GM18909 (cell line): ENCODE measurements at regions not wholly inside any gene's neighbourhood (a gene's known extent, or its start where the extent isn't known, plus 50 kb on each side); places are given as distances from the start of the nearest gene placed in this dataset.

ENCODE experiments used
- ATAC-seq: cut with Tn5 transposase; IDR thresholded peaks from one replicate; pipeline ENCODE4 v1.9.1; 2021; ENCODE audit warnings: mild to moderate bottlenecking; ENCODE audit not compliant: unreplicated experiment, poor library complexity

GRCh38 chr3:62970648-62971047 is 95.4 kb upstream of the CADPS start:
- ATAC-seq: no peak

GRCh38 chr3:62975566-62975965 is 100.3 kb upstream of the CADPS start:
- ATAC-seq: no peak

- ATAC-seq: no peak
Measured at GRCh38 chr3:62981962-62982361, 106.7 kb upstream of the CADPS start.

GRCh38 chr3:62982795-62983455 is 107.7 kb upstream of the CADPS start:
- no peak for ATAC-seq

GRCh38 chr3:62986061-62986460 is 110.8 kb upstream of the CADPS start:
- no peak for ATAC-seq

DNA sequence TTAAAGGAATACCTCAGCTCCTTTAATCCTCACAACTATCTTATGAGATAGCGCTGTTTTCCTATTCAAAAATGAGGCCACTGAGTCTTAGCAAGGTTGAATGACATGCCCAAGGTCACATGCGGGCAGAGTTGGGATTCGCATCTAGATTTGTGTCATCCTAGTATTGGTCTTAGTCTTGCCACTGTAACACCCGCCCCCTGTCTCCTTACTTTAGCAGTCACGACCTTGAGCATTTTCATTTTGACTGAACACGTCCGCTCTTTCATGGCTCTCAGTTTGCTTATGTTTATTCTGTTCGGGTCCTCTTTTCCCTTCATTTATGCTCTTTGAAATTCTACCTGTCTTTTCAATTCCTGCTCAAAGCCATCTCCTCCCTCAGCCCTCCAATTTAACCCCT is 112.5 kb upstream of the CADPS start:
- no peak for ATAC-seq

DNA sequence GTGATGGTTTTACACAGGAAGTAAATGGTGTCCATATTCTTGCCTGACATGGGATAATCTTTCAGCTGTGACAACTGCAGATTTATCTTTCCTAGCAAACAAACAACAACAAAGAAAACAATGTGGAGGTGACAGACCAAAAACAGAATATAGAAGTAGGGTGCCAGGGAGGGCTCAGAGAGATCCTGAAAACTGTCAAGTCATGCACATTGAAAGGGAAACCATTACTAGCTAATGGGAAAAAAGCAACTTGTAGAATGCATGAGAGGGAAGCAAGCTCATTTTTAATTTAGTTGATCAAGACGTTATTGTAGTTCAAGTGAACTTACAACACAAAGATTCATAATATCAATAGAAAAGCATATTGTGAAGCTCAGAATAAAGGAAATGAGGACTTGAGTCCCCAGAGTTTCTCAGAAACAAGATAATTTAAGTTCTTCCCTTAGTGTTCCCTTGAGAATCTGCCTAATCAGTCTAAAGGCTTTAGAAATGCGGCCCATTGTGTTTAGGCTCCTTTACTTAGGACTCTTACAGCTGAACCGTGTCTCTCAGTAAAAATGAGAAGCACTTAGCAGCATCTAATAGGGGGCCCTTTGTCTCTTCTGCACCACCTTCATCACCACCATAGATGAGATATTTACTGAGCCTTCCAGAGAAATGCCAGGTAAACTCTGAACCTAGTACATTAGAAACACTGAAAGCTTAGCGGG is 115.6 kb upstream of the CADPS start:
- no peak for ATAC-seq

DNA sequence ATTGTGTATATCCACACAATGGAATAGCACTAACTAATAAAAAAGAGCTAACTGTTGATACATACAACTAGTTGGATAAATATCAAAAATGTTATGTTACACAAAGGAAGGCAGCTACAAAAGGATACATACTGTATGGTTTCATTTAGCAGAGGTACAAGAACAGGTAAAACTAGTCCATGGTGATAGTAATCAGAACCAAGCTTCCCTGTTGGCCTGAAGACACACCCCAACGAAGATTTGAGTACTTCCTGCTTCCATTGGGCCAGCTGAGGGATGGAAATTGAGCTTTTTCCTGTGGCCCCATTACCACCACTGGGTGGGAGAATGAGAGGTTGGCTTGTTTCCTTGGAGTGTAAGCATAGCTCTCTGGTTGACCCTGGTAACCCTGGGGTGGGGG is 117.3 kb upstream of the CADPS start:
- no peak for ATAC-seq

DNA sequence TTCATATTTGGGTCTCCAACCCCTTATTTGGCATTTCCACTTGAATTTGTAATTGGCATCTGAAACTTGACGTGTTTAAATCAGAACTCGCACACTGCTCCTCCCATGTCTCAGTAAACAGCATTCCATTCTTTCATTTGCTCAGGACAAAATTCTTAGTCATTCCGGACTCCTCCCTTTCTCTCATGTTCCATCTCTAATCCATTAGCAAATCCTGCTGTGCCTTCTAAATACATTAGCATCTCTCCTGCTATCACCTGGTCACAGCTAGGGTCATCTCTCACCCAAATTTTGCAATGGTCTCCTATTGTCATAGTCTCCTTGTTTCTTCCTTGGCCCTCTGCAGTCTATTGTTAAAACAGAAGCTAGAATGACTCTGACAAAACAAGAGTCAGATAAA is 119.9 kb upstream of the CADPS start:
- no peak for ATAC-seq

- no peak for ATAC-seq
Measured at GRCh38 chr3:62995530-62995929, 120.3 kb upstream of the CADPS start.

DNA sequence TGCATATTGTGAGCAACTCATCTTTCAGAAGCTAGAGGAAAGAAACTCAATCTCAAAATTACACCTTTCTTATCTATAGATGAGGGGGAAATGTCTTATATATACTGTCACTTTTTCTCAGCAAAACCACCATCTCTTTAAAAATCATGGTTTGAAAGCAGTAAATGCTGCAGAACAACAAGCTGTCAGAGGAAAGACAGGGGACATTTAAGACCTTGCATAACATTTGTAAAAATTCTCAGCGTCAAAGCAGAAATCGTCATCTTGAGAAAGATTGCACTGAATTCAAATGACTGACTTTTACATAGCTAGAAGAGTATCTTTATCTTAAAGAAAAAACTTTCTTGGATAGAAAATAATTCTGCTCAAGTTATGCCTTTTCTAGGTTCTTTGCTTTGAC is 122.2 kb upstream of the CADPS start:
- no peak for ATAC-seq

GRCh38 chr3:62999158-62999557 is 123.9 kb upstream of the CADPS start:
- ATAC-seq: no peak

DNA sequence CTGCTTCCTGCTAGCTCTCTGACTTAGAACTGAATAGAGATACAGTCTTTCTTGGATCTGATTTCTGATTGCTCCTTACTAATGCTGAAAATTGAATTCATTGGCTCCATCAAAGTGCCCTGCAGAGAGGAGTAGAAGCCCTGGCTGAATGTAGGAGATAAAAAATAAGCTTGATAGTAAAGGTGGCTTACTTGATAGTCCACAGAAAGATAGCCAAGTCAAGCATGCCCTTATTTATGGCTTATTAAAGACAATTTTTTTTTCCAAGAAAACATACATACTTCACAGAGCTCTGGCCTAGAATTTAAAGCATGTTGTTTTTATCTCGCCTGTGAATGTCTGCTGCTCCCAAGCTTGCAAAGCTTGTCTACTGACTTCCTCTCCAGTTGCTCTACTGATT is 124.6 kb upstream of the CADPS start:
- ATAC-seq: no peak

DNA sequence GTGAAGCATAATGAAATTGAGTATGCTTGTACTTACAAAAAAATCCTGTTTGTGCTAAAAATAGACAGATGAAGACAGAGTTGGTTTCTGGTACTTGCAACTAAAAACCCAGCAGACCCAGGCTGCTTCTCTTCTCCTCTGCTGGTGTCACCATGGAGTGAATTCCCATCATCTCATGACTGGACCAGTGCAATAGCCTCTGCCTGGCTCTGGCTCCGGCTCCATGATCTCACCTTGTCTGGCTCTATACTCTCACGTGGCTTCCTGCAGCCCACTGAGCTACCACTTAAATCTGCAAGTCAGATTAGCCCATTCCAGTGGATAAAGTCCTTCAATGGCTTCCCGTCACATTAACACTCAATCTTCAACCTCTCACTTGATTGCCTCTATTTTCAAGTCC is 129.2 kb upstream of the CADPS start:
- no peak for ATAC-seq

- no peak for ATAC-seq
Measured at GRCh38 chr3:63015614-63016309, 140.5 kb upstream of the CADPS start.

GRCh38 chr3:63022114-63022513 is 146.9 kb upstream of the CADPS start:
- ATAC-seq: no peak

GRCh38 chr3:63026722-63027121 is 151.5 kb upstream of the CADPS start:
- no peak for ATAC-seq

DNA sequence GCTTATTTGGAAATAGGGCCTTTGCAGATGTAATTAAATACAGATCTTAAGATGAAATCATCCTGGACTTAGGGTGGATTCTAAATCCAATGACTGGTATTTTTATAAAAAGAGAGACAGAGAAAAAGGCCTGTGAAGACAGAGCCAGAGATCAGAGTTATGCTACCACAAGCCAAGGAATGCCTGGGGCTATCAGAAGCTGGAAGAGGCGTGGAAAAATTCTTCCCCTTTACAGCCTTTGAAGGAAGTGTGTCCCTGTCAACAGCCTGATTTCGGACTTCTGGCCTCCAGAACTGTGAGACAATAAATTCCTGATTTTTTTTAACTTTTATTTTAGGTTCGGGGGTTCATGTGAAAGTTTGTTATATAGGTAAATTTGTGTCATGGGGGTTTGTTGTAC is 154.1 kb upstream of the CADPS start:
- ATAC-seq: no peak

- ATAC-seq: no peak
Measured at GRCh38 chr3:63029921-63030320, 154.7 kb upstream of the CADPS start.

- no peak for ATAC-seq
Measured at GRCh38 chr3:63030666-63031065, 155.4 kb upstream of the CADPS start.

DNA sequence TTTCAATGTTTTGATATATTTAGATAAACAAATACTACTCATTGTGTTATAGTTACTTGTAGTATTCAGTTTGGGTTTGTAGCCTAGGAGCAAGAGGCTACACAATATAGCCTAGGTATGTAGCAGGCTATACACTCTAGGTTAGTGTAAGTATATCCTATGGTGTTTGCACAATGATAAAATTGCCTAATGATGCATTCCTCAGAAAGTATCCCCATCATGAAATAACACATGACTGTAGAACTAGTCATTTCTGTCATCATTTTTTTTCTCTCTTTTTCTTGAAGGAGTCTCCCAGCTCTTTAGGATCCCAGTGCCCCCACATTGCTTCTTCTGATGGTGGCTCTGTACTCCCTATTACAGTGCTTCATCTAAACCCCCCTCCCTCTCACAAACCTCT is 157.7 kb upstream of the CADPS start:
- no peak for ATAC-seq

DNA sequence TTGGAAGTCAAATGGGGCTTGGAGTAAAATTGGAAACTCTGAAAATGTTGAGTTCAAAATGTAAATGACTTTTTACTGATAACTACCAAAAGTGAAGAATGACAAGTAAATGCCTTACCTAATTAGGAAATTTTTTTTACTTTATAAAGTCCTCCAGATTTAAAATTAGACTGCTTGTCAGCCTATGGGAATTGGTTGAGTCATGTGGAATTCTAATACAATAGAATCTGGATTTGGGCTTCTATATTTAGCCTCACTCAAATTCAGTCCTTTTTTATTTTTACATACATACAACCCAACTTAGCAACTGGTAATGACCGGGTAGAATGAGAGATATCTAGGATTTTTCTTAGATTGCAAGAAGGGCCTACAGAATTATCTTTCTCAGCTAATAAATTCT is 158.9 kb upstream of the CADPS start:
- no peak for ATAC-seq
